ENCODE measurements at regions not wholly inside any gene's neighbourhood (a gene's known extent, or its start where the extent isn't known, plus 50 kb on each side); places are given as distances from the start of the nearest gene placed in this dataset.

- DNase-seq (ENCODE audit: extremely low read depth in 1 of 4, low spot score in 3 of 4) (no peak), ATAC-seq (no peak), FAIRE-seq (no peak)
- Histone ChIP-seq H3K9me1 (ENCODE audit: control insufficient read depth, insufficient read depth, low read length) (no peaks in the 10 kb centered on the region), H3K79me2 (ENCODE audit: control insufficient read depth, insufficient read depth, low read length) (no peaks in the 10 kb centered on the region), H3K4me3 (no peak overlapping the region), H3K36me3 (ENCODE audit: control insufficient read depth, insufficient read depth, low read length) (no peaks in the 10 kb centered on the region), H3K4me1 (replicated peaks in 1 of 2; ENCODE audit: control insufficient read depth in 2 of 2, insufficient read depth in 2 of 2, low read length in 2 of 2) (no peaks in the 10 kb centered on the region), H3K9ac (ENCODE audit: insufficient read depth in 1 of 2, low read depth in 2 of 2, low read length in 2 of 2) (no peak overlapping the region), H3K27me3 (ENCODE audit: control insufficient read depth in 2 of 2, insufficient read depth in 2 of 2, low read length in 2 of 2) (peaks cover 0 to 5% of the 10 kb centered on the region in 2 experiments; a peak in 1 of 5 replicates), H4K20me1 (replicated peaks; ENCODE audit: control insufficient read depth, insufficient read depth, low read length) (no peaks in the 10 kb centered on the region), H3K27ac (ENCODE audit: extremely low read depth, low read depth, low read length) (no peak overlapping the region), H3K9me3 (replicated peaks; ENCODE audit: control insufficient read depth, insufficient read depth, low read depth, low read length) (no peaks in the 10 kb centered on the region), H2AFZ (ENCODE audit: low read depth, low read length) (no peak overlapping the region), H3K4me2 (ENCODE audit: insufficient read depth, low read length) (no peak overlapping the region)
- 1% methylated on average over 8 of the region's 9 CpGs for WGBS (ENCODE audit: insufficient coverage, low coverage, missing lambda C conversion rate)
- no TSS peak for BruUV-seq (replicated peaks)
- POLR2A ChIA-PET = no interaction called here
- intact Hi-C loops (cut with micrococcal nuclease) = no loop called here
- CTCF ChIA-PET (ENCODE audit: low intra/inter-chr PET ratio) = no interaction called here
- TF ChIP-seq KLF6 (CRISPR knock-in tag; IDR thresholded peaks at IDR 0.05; ENCODE audit: borderline replicate concordance) = no peak
- TF ChIP-seq PREB (CRISPR knock-in tag; IDR thresholded peaks at IDR 0.05) = no peak
- no peak for TF ChIP-seq SRF (CRISPR knock-in tag; IDR thresholded peaks at IDR 0.05)
- in situ Hi-C loops (cut with MboI) = no loop called here
Measured at GRCh38 chr11:71357414-71357813, 90.8 kb downstream of the DHCR7 start.

GRCh38 chr11:71356904-71357303 is 91.3 kb downstream of the DHCR7 start:
- Histone ChIP-seq H3K79me2 (ENCODE audit: control insufficient read depth, insufficient read depth, low read length) (no peaks in the 10 kb centered on the region), H3K27ac (ENCODE audit: extremely low read depth, low read depth, low read length) (no peak overlapping the region), H3K9ac (ENCODE audit: insufficient read depth in 1 of 2, low read depth in 2 of 2, low read length in 2 of 2) (no peak overlapping the region), H3K4me3 (no peak overlapping the region), H3K9me1 (ENCODE audit: control insufficient read depth, insufficient read depth, low read length) (no peaks in the 10 kb centered on the region), H3K9me3 (replicated peaks; ENCODE audit: control insufficient read depth, insufficient read depth, low read depth, low read length) (no peaks in the 10 kb centered on the region), H3K4me2 (ENCODE audit: insufficient read depth, low read length) (no peak overlapping the region), H3K4me1 (replicated peaks in 1 of 2; ENCODE audit: control insufficient read depth in 2 of 2, insufficient read depth in 2 of 2, low read length in 2 of 2) (no peaks in the 10 kb centered on the region), H2AFZ (ENCODE audit: low read depth, low read length) (no peak overlapping the region), H3K27me3 (ENCODE audit: control insufficient read depth in 2 of 2, insufficient read depth in 2 of 2, low read length in 2 of 2) (peaks cover 0 to 5% of the 10 kb centered on the region in 2 experiments; a peak in 1 of 5 replicates), H4K20me1 (replicated peaks; ENCODE audit: control insufficient read depth, insufficient read depth, low read length) (no peaks in the 10 kb centered on the region), H3K36me3 (ENCODE audit: control insufficient read depth, insufficient read depth, low read length) (no peaks in the 10 kb centered on the region)
- POLR2A ChIA-PET = no interaction called here
- WGBS (ENCODE audit: insufficient coverage, low coverage, missing lambda C conversion rate) = 0% methylated on average over 5 of the region's 6 CpGs
- intact Hi-C loops (cut with micrococcal nuclease) (no loop called here), in situ Hi-C loops (cut with MboI) (no loop called here)
- CTCF ChIA-PET (ENCODE audit: low intra/inter-chr PET ratio) = no interaction called here
- no peak for FAIRE-seq
- ATAC-seq = no peak
- TF ChIP-seq STAG1 (CRISPR knock-in tag; IDR thresholded peaks at IDR 0.05; ENCODE audit: borderline replicate concordance) (no peak), MYNN (IDR thresholded peaks at IDR 0.05) (no peak), MYNN (CRISPR knock-in tag; IDR thresholded peaks at IDR 0.05) (no peak), TEAD4 (IDR thresholded peaks at IDR 0.05; ENCODE audit: low read length) (no peak), TEAD4 (CRISPR knock-in tag; IDR thresholded peaks at IDR 0.05; ENCODE audit: borderline replicate concordance) (no peak), POLR2AphosphoS5 (IDR thresholded peaks at IDR 0.05; ENCODE audit: control insufficient read depth, insufficient read depth, low read depth, low read length) (no peak), HDAC2 (IDR thresholded peaks at IDR 0.05) (no peak), BRD9 (IDR thresholded peaks at IDR 0.05; ENCODE audit: low read depth, partially characterized antibody) (no peak), SMARCA4 (IDR thresholded peaks at IDR 0.05) (no peak), EP300 (IDR thresholded peaks at IDR 0.05; ENCODE audit: low read length) (no peak), BRF1 (IDR thresholded peaks at IDR 0.05; ENCODE audit: borderline replicate concordance, extremely low read depth, insufficient read length) (no peak), ZSCAN29 (IDR thresholded peaks at IDR 0.05) (no peak)
- TF ChIP-seq, protein P1, sequence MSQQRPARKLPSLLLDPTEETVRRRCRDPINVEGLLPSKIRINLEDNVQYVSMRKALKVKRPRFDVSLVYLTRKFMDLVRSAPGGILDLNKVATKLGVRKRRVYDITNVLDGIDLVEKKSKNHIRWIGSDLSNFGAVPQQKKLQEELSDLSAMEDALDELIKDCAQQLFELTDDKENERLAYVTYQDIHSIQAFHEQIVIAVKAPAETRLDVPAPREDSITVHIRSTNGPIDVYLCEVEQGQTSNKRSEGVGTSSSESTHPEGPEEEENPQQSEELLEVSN (IDR thresholded peaks at IDR 0.05; ENCODE audit: borderline replicate concordance in 1 of 2, extremely low read depth in 1 of 2, insufficient read depth in 1 of 2, insufficient read length in 1 of 2, low read depth in 1 of 2, low read length in 1 of 2, poor library complexity in 1 of 2, severe bottlenecking in 1 of 2) = no peak
- BruUV-seq (replicated peaks) = no TSS peak
- DNase-seq (ENCODE audit: extremely low read depth in 1 of 4, low spot score in 3 of 4) = no peak
